ENCODE measurements at regions not wholly inside any gene's neighbourhood (a gene's known extent, or its start where the extent isn't known, plus 50 kb on each side); places are given as distances from the start of the nearest gene placed in this dataset.

DNA sequence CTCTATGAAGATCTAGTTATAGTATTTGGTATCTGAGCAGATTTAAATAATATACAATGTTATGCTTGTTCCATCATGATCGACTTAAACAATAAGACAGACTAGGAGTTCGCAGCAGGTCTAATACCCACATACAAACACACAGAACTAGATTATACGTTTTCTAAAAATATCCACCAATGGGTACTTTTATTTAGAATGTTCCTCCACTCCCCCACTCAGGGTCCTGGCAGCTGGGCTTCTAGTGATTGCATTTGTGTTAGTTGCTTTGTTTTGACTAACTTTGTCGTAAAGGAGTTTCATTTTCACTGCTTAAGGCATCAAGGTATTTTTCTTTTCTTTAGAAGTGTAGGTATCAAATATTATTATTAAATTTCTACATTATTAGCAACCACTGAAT, 91.4 kb downstream of the RPRM start:
- Histone ChIP-seq H3K9ac (ENCODE audit: low read length) (no peak overlapping the region), H3K27me3 (ENCODE audit: control insufficient read depth, insufficient read depth, low read length) (no peaks in the 10 kb centered on the region), H3K4me3 (ENCODE audit: low read length) (no peak overlapping the region), H3K4me1 (ENCODE audit: control insufficient read depth, insufficient read depth, low read length) (no peaks in the 10 kb centered on the region), H3K36me3 (ENCODE audit: control insufficient read depth, insufficient read depth, low read length) (no peaks in the 10 kb centered on the region), H3K27ac (ENCODE audit: low read depth, low read length) (no peak overlapping the region)

DNA sequence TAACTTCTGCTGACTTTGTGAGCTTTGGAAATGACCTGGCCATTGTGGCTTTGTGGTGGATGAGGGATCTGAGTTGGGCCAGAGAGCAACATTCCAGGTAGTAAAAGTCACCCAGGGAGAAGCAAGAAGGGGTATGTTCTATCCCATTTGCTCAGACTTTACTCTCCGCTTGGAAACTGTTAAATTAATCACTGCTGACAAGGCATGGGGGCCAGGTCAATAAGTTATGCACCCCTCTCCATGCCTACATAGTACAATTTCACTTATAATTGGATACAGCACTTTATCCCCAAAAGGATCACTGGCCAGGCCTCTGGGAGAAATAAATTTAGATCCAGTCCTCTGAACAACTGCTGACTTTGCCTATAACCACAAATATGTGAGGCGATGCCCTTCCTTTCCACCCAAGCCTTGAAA, 92.1 kb downstream of the RPRM start:
- Histone ChIP-seq H3K9ac (ENCODE audit: low read length) (no peak overlapping the region), H3K27ac (ENCODE audit: low read depth, low read length) (no peak overlapping the region), H3K4me1 (ENCODE audit: control insufficient read depth, insufficient read depth, low read length) (no peaks in the 10 kb centered on the region), H3K4me3 (ENCODE audit: low read length) (no peak overlapping the region), H3K36me3 (ENCODE audit: control insufficient read depth, insufficient read depth, low read length) (no peaks in the 10 kb centered on the region), H3K27me3 (ENCODE audit: control insufficient read depth, insufficient read depth, low read length) (no peaks in the 10 kb centered on the region)

DNA sequence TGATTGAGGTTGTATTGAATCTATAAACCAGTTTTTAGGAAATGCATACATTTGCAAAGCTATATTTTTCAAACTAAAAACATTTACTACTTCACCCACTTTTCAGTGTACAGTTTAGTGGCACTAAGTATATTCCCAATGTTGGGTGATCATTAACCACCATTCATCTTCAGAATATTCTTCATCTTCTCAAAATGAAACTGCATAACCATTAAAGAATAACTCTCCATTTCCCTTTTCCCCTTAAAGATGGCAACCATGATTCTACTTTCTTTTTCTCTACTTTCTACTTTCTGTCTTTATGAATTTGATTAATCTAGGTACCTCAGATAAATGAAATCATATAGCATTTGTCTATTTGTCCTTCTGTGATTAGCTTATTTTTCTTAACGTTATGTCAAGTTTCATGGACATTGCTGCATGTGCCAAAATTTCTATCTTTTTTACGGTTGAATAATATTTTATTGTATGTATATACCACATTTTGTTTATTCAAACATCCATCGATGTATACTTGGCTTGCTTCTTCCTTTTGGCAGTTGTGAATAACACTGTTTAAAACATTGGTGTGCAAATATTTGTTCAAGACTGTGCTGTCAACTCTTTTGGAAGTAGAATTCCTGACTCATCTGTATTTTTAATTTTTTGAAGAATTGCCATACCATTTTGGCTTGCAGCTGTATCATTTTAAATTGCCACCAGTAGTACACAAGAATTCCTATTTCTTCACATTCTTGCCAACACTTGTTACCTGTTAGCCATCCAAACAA, 104.9 kb downstream of the RPRM start:
- H3K27me3 ChIP-seq (ENCODE audit: control insufficient read depth, insufficient read depth, low read length) = no peaks in the 10 kb centered on the region
- no peak overlapping the region for H3K27ac ChIP-seq (ENCODE audit: low read depth, low read length)
- no peaks in the 10 kb centered on the region for H3K36me3 ChIP-seq (ENCODE audit: control insufficient read depth, insufficient read depth, low read length)
- no peak overlapping the region for H3K9ac ChIP-seq (ENCODE audit: low read length)
- no peaks in the 10 kb centered on the region for H3K4me1 ChIP-seq (ENCODE audit: control insufficient read depth, insufficient read depth, low read length)
- H3K4me3 ChIP-seq (ENCODE audit: low read length) = no peak overlapping the region

DNA sequence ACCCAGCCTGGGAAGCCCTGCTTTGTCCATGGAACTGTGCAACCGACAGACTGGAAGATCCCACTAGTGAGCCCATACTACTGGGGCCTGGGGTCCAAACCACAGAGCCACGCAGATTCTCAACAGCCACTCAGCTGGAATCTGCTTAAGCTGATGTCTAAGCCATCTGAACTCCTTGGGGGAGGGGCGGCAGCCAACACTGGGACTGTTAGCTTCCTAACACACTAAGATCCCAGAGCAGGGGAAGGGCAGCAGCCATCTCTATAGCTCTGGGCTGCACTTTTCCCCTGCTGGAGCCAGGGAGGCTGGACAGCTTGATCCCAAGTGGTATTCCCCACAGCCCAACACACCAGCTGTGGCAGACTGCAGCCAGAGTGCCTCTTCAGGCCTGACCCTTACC, 118.3 kb downstream of the RPRM start:
- H3K4me3 ChIP-seq (ENCODE audit: low read length) = no peak overlapping the region
- no peaks in the 10 kb centered on the region for H3K27me3 ChIP-seq (ENCODE audit: control insufficient read depth, insufficient read depth, low read length)
- H3K36me3 ChIP-seq (ENCODE audit: control insufficient read depth, insufficient read depth, low read length) = no peaks in the 10 kb centered on the region
- no peak overlapping the region for H3K9ac ChIP-seq (ENCODE audit: low read length)
- no peaks in the 10 kb centered on the region for H3K4me1 ChIP-seq (ENCODE audit: control insufficient read depth, insufficient read depth, low read length)
- H3K27ac ChIP-seq (ENCODE audit: low read depth, low read length) = no peak overlapping the region

DNA sequence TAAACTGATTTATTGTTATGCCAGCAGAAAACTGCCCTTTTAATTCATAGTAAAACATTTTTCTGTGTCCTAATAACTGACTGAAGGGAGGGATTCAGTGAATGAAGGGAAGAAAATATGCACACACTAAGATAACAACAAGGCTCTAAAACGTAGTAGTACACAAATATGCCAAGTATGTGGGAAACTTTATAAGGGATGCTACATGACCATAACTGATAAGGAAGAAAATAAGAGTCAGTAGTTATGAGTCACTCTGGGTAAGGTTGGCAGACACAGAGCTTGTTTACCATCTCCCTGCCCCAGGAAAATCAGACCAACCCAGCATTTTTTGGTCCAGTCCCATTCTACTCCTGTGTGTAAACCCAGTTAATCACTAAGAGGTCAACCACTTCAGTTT, 124.2 kb downstream of the RPRM start:
- no peaks in the 10 kb centered on the region for H3K27me3 ChIP-seq (ENCODE audit: control insufficient read depth, insufficient read depth, low read length)
- no peak overlapping the region for H3K27ac ChIP-seq (ENCODE audit: low read depth, low read length)
- no peaks in the 10 kb centered on the region for H3K4me1 ChIP-seq (ENCODE audit: control insufficient read depth, insufficient read depth, low read length)
- no peak overlapping the region for H3K4me3 ChIP-seq (ENCODE audit: low read length)
- H3K9ac ChIP-seq (ENCODE audit: low read length) = no peak overlapping the region
- H3K36me3 ChIP-seq (ENCODE audit: control insufficient read depth, insufficient read depth, low read length) = no peaks in the 10 kb centered on the region

DNA sequence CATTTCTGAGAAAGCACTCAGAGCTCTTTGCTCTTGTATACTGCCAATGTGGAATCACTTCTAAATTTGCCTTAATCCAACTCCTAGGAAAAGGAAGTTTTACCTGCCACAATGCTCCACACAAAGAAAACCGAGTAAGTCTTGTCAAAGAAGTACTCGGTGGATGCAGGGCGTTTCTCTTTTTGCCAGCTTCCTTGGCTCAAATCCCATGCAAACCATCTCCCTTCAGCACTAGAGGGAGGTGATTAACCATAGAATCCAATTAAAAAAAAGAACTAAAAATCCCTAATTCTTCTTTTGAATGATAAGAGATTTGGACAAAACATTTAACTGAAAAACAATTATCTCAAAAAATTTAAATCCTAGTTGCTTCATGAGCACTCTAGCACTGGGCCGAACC, 129.0 kb downstream of the RPRM start:
- no peak overlapping the region for H3K27ac ChIP-seq (ENCODE audit: low read depth, low read length)
- H3K4me3 ChIP-seq (ENCODE audit: low read length) = no peak overlapping the region
- H3K9ac ChIP-seq (ENCODE audit: low read length) = no peak overlapping the region
- H3K36me3 ChIP-seq (ENCODE audit: control insufficient read depth, insufficient read depth, low read length) = no peaks in the 10 kb centered on the region
- H3K4me1 ChIP-seq (ENCODE audit: control insufficient read depth, insufficient read depth, low read length) = no peaks in the 10 kb centered on the region
- no peaks in the 10 kb centered on the region for H3K27me3 ChIP-seq (ENCODE audit: control insufficient read depth, insufficient read depth, low read length)

DNA sequence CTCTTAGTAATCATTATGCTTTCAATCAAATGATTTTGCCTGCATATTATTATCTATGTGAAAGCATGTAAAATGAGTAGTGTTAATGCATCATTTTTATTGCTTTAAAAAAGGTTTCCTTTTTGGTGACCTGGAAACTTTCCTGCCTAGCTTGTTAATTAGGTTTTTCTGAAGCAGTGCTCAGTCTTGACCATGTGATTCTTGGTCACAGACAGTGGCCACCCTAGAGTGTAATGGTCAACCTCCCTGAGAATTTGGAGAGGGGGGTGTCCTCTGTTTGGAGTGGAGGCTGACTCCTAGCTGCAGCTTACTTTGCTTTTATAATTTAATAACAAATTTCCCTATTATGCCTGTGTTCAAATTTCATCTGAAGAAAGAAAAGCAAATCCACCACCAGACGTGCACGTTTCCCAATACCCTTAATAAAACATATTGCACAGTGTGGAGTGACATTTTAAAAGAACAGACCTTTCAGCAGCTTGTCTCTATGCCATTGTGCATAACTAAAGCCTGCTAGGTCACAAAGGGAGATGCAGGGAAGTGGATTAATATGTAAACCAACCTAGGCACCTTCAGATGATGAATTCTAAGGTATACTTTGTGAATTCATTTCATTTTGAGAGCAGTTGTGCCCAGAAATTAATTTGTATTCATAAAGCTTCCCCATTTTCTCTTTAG, 130.6 kb downstream of the RPRM start:
- Histone ChIP-seq H3K4me3 (ENCODE audit: low read length) (no peak overlapping the region), H3K36me3 (ENCODE audit: control insufficient read depth, insufficient read depth, low read length) (no peaks in the 10 kb centered on the region), H3K9ac (ENCODE audit: low read length) (no peak overlapping the region), H3K27ac (ENCODE audit: low read depth, low read length) (no peak overlapping the region), H3K27me3 (ENCODE audit: control insufficient read depth, insufficient read depth, low read length) (no peaks in the 10 kb centered on the region), H3K4me1 (ENCODE audit: control insufficient read depth, insufficient read depth, low read length) (no peaks in the 10 kb centered on the region)

DNA sequence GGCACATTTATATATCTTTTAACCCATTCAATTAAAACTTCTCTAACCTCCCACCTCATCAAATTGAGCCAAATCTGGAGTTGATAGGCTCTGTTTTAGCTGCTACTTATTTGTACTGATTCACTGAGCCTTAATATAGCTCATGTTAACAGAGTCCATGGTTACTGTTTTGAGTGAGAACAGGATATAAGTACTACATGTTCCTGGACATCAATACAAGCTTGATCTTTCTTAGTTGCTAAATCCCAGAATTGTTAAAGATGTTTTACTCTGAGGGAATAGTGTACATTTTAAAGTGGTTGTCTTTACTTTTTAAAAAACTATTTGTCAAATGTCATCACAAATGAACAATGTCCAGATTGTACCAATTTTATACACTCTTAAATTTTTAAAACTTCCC, 157.7 kb downstream of the RPRM start:
- Histone ChIP-seq H3K27ac (ENCODE audit: low read depth, low read length) (no peak overlapping the region), H3K36me3 (ENCODE audit: control insufficient read depth, insufficient read depth, low read length) (no peaks in the 10 kb centered on the region), H3K4me1 (ENCODE audit: control insufficient read depth, insufficient read depth, low read length) (peaks cover 3% of the 10 kb centered on the region), H3K27me3 (ENCODE audit: control insufficient read depth, insufficient read depth, low read length) (no peaks in the 10 kb centered on the region), H3K9ac (ENCODE audit: low read length) (no peak overlapping the region), H3K4me3 (ENCODE audit: low read length) (no peak overlapping the region)

DNA sequence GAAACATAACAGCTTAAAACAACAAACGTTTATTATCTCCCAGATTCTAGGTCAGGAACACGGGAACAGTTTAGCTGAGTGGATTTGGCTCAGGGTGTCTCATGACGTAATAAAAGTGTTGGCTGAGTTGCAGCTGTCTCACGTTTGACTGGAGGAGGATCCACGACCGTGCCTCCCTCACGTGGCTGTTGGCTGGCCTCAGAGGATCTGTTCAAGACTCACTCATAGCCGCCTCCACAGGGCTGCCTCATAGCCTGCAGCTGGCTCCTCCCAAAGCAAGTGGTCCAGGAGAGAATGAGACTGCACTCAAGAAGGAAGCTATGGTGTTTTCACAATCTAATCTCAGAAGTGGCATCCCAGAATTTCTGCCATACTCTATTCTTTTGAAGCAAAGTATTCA, 167.1 kb downstream of the RPRM start:
- Histone ChIP-seq H3K4me1 (ENCODE audit: control insufficient read depth, insufficient read depth, low read length) (no peaks in the 10 kb centered on the region), H3K27me3 (ENCODE audit: control insufficient read depth, insufficient read depth, low read length) (no peaks in the 10 kb centered on the region), H3K9ac (ENCODE audit: low read length) (no peak overlapping the region), H3K27ac (ENCODE audit: low read depth, low read length) (no peak overlapping the region), H3K4me3 (ENCODE audit: low read length) (no peak overlapping the region), H3K36me3 (ENCODE audit: control insufficient read depth, insufficient read depth, low read length) (no peaks in the 10 kb centered on the region)

DNA sequence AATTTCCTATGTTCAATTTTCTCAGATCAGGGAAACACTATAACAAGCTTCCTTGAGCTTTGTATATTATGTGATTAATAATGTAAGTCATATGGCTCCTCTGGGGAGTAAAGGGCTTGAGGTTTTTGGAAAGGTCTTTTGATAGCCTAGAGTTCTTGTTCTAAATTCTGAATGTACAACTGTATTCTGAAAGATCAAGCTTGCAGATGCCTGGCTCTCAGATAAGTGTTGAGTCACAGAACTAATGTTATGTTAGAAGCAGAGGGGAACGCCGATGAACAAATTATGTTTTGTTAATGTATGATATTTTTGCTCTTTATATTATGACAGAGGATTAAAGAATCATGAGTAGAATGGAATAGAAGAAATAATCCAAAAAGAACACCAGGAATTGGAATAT, 170.1 kb downstream of the RPRM start:
- Histone ChIP-seq H3K4me1 (ENCODE audit: control insufficient read depth, insufficient read depth, low read length) (no peaks in the 10 kb centered on the region), H3K27ac (ENCODE audit: low read depth, low read length) (no peak overlapping the region), H3K4me3 (ENCODE audit: low read length) (no peak overlapping the region), H3K27me3 (ENCODE audit: control insufficient read depth, insufficient read depth, low read length) (no peaks in the 10 kb centered on the region), H3K36me3 (ENCODE audit: control insufficient read depth, insufficient read depth, low read length) (no peaks in the 10 kb centered on the region), H3K9ac (ENCODE audit: low read length) (no peak overlapping the region)

DNA sequence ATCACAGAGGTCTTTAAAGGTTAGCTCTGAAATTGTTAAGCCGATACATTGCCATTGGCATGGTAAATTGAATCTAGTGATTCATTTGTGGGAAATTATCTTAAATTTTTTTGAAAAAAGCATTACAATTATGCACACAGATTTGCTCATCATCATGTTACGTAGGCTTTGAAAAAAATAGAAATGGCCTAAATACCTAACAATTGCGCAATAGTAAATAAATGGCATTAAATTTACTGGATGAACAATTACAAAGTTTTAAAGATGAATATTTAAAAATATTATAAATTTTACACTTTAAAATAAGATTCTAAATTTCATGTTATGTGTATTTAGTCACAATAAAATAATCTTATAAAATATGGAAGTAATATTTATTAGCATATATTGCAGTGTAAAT, 171.3 kb downstream of the RPRM start:
- Histone ChIP-seq H3K9ac (ENCODE audit: low read length) (no peak overlapping the region), H3K27me3 (ENCODE audit: control insufficient read depth, insufficient read depth, low read length) (no peaks in the 10 kb centered on the region), H3K27ac (ENCODE audit: low read depth, low read length) (no peak overlapping the region), H3K4me3 (ENCODE audit: low read length) (no peak overlapping the region), H3K36me3 (ENCODE audit: control insufficient read depth, insufficient read depth, low read length) (no peaks in the 10 kb centered on the region), H3K4me1 (ENCODE audit: control insufficient read depth, insufficient read depth, low read length) (no peaks in the 10 kb centered on the region)

DNA sequence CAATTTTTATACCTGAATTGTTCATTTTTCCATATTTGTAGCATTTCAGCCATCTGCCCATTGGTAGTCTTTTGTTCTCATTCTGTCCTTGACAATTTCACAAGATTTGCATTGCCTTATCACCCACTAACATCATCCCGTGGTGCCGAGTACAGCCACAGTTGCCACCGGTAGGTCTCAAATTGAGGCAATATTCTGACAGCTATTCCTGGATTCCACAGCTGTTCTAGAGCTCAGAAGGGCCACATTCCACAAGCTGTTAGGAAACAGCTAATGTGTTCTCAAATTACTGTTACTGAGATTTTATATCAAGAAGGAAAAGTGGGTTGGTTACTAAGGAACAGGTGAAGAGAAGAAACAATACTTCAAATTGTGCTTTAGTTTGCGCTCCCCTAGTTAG, 178.8 kb downstream of the RPRM start:
- H3K36me3 ChIP-seq (ENCODE audit: control insufficient read depth, insufficient read depth, low read length) = no peaks in the 10 kb centered on the region
- H3K4me1 ChIP-seq (ENCODE audit: control insufficient read depth, insufficient read depth, low read length) = peaks cover 6% of the 10 kb centered on the region
- no peaks in the 10 kb centered on the region for H3K27me3 ChIP-seq (ENCODE audit: control insufficient read depth, insufficient read depth, low read length)
- no peak overlapping the region for H3K4me3 ChIP-seq (ENCODE audit: low read length)
- no peak overlapping the region for H3K27ac ChIP-seq (ENCODE audit: low read depth, low read length)
- no peak overlapping the region for H3K9ac ChIP-seq (ENCODE audit: low read length)

DNA sequence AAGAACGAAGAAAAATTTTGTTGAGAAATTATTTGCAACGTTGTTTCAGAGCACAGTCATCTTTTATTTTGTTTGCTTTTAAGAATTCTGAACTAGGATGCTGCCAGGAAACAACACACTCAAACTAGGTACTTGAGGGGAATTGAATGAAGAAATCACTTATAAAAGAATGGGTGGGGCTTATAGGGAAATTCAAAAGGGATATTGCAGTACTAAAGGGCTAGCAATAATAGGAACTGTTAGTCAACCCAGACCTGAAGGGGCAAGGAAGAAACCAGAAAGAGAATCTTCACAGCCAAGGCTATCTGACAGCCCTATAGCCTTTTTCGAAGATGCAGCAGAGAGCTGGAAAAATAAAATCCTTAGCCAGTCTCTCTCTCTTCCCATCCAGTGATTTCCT, 179.3 kb downstream of the RPRM start:
- H3K36me3 ChIP-seq (ENCODE audit: control insufficient read depth, insufficient read depth, low read length) = no peaks in the 10 kb centered on the region
- H3K4me1 ChIP-seq (ENCODE audit: control insufficient read depth, insufficient read depth, low read length) = peaks cover 6% of the 10 kb centered on the region
- no peak overlapping the region for H3K27ac ChIP-seq (ENCODE audit: low read depth, low read length)
- H3K9ac ChIP-seq (ENCODE audit: low read length) = no peak overlapping the region
- H3K4me3 ChIP-seq (ENCODE audit: low read length) = no peak overlapping the region
- no peaks in the 10 kb centered on the region for H3K27me3 ChIP-seq (ENCODE audit: control insufficient read depth, insufficient read depth, low read length)
